ENCODE measurements at regions not wholly inside any gene's neighbourhood (a gene's known extent, or its start where the extent isn't known, plus 50 kb on each side); places are given as distances from the start of the nearest gene placed in this dataset.

DNA sequence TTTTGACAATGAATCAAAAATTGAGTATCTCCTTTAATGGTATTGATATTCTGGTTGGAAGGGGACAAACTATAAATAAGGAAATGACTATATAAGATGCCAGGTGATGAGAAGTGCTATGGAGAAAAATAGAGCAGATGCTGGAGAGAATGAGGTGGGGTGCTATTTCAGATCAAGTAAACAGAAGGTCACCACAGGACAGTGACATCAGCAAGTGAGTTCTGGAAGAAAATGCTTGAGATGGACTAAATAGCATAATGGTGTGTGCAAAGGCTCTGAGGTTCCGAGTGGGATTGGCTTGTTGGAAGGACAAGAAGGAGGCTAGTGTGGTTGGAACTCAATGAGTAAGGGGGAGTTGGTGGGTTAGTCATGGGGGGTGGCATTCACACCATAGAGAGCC lies 157.5 kb upstream of the SGCD start:
- DNase-seq (ENCODE audit: low read depth), result no peak
- no peak overlapping the region for H3K4me3 ChIP-seq (ENCODE audit: low read depth, low read length)
- TF ChIP-seq, protein P1, sequence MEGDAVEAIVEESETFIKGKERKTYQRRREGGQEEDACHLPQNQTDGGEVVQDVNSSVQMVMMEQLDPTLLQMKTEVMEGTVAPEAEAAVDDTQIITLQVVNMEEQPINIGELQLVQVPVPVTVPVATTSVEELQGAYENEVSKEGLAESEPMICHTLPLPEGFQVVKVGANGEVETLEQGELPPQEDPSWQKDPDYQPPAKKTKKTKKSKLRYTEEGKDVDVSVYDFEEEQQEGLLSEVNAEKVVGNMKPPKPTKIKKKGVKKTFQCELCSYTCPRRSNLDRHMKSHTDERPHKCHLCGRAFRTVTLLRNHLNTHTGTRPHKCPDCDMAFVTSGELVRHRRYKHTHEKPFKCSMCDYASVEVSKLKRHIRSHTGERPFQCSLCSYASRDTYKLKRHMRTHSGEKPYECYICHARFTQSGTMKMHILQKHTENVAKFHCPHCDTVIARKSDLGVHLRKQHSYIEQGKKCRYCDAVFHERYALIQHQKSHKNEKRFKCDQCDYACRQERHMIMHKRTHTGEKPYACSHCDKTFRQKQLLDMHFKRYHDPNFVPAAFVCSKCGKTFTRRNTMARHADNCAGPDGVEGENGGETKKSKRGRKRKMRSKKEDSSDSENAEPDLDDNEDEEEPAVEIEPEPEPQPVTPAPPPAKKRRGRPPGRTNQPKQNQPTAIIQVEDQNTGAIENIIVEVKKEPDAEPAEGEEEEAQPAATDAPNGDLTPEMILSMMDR (conservative IDR thresholded peaks at IDR 0.05; ENCODE audit: low read depth, low read length), result no peak

DNA sequence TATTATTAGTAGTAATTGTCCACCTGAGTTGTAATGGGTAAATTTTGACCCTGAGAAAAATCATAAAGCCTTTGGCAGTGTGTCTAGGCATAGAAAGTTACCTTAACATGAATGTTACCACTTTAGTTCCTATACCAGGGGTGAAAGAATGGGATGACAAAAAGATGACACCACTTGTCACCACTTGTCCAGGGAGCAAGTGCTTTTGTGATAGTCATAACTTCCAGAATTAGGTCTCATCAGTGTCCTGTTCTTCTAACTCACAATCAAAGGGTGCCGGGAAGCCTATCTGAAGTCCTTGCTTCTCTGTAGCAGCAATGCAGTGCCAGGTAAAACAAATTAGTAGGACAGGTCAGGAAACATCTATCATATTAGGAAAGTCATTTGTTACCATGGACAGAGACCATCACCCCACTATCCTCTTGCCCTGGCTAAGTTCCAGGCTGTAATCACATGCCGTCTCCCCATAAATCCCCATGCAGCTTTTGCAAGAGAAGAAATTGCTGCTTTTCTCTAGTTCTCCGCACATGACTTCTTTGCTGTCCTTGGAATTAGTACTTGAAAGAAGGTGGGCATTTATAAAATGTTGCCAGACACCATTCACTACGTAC lies 156.5 kb upstream of the SGCD start:
- no peak overlapping the region for H3K4me3 ChIP-seq (ENCODE audit: low read depth, low read length)
- TF ChIP-seq, protein P1 (conservative IDR thresholded peaks at IDR 0.05; ENCODE audit: low read depth, low read length), result no peak
- DNase-seq (ENCODE audit: low read depth), result no peak

DNA sequence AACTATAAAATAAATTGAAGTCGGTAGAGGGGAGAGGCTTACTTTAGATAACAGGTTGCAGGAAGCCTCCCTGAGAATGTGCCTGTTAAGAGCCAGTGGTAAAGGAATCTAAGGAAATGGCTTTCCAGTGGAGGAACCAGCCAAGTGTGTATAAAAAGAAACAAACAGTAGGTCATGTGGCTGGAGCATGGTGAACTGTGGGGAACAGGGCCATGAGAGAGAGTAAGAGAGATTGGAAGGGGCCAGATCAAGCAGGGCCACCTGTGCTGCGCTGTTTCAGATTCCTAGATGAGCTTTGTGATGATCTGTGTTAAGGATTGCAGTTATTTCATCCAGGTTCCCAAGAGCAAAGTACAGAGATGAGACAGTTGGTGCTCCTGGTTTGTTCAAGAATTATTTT lies 152.7 kb upstream of the SGCD start:
- no peak for DNase-seq (ENCODE audit: low read depth)
- no peak overlapping the region for H3K4me3 ChIP-seq (ENCODE audit: low read depth, low read length)
- TF ChIP-seq, protein P1 (conservative IDR thresholded peaks at IDR 0.05; ENCODE audit: low read depth, low read length), result no peak

DNA sequence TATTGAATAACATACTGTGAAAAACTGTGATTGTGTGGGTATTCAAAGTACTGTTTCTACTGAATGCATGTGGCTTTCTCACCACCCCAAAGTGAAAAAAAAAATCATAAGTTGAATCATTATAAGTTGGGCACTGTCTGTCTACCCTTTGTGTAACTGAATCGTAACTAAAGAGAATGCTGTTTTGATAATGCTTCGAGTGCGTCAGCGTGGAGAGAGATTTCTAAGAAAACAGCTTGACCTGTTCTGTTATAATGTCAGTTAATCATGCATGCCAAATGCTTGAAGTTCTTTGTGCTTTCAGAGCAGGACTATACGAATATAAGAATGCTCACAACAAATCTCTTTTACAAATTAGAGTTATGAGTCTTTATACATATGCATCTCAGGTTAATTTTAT lies 148.8 kb upstream of the SGCD start:
- no peak overlapping the region for H3K4me3 ChIP-seq (ENCODE audit: low read depth, low read length)
- TF ChIP-seq, protein P1 (conservative IDR thresholded peaks at IDR 0.05; ENCODE audit: low read depth, low read length), result no peak
- DNase-seq (ENCODE audit: low read depth), result no peak

DNA sequence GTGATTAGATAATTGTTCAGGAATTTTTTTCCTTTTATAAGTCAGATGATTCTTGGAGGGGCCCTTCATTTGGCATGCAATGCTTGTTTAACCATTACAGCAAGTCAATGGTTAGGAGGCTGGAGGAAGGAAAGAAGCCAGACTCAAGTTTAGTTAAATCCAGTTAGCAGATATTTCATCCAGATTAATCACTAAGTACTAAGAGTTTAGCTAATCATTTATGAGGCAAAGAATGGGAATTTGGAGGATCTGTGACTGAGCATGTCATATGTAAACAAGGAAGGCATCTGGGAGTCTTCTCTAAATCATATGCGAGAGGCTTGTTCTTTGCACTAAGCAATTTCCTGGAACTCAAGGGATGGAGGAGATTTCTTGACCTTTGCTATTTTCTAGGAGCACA lies 145.3 kb upstream of the SGCD start:
- DNase-seq (ENCODE audit: low read depth), result no peak
- TF ChIP-seq, protein P1 (conservative IDR thresholded peaks at IDR 0.05; ENCODE audit: low read depth, low read length), result no peak

DNA sequence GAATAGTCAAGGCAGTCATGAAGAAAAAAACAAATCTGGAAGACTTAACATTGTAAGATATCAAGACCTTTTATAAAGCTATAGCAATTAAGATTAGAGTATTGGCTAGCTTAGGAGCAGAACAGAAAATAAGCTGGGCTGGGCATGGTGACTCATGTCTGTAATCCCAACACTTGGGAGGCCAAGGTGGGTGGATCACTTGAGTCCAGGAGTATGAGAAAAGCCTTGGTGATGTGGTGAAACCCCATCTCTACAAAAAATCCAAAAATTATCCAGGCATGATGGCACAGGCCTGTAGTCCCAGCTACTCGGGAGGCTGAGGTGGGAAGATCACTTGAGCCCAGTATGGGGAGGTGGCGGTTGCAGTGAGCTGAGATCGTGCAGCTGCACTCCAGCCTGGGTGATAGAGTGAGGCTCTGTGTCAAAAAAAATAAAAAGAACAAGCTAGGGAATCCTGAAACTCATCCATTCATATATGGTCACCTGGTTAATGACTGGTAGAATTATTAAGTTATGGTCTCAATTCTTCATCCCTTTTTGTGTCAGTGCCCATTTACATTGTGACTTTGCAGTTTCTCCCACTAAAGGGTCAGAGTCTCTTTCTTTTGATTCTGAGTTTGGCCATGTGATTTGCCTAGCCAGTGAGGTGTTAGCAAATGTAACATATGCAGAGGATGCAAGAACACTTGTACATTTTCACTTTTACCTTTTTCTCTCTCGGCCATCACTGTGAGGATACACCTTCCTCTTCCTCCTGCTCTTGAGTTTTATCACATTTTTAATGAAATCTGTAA lies 144.6 kb upstream of the SGCD start:
- TF ChIP-seq, protein P1 (conservative IDR thresholded peaks at IDR 0.05; ENCODE audit: low read depth, low read length), result no peak
- H3K4me3 ChIP-seq (ENCODE audit: low read depth, low read length), result no peak overlapping the region
- no peak for DNase-seq (ENCODE audit: low read depth)

More for the DNA sequence above, 145.3 kb upstream of the SGCD start:
- no peak overlapping the region for H3K4me3 ChIP-seq (ENCODE audit: low read depth, low read length)

DNA sequence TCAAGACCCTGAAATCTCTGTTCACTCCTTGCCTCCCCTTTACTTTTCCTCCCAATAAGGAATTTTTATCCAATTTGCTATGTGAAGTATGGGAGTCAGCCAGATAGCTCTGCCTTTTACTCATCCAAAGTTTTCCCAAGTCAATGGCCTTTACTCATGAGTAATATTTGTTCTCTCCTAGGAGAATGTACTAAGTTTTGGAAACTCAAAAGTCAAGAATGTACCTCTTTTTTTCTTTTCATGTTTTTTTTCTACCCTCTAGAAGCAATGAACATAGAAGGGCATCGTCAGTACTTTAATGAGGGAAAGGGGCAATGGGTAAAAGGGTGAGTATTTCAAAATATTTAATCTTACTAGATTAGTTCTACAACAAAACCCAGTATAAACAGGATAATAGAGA lies 140.2 kb upstream of the SGCD start:
- no peak for DNase-seq (ENCODE audit: low read depth)
- TF ChIP-seq, protein P1 (conservative IDR thresholded peaks at IDR 0.05; ENCODE audit: low read depth, low read length), result no peak
- H3K4me3 ChIP-seq (ENCODE audit: low read depth, low read length), result no peak overlapping the region

Measured in choroid plexus epithelial cell (primary cell).